OCI-LY7 (cell line): ENCODE measurements at regions not wholly inside any gene's neighbourhood (a gene's known extent, or its start where the extent isn't known, plus 50 kb on each side); places are given as distances from the start of the nearest gene placed in this dataset.

Experiments
- BruUV-seq: library from RNA; stranded (reverse); fragments of 400-500 nt; replicated peaks from 2 replicates; lab custom pipeline; 2021; lab: Mats Ljungman, UMichigan
- CTCF ChIA-PET: fragments of 300-600 bp; sonication (Branson Sonifier 250); formaldehyde crosslinking; loops from one replicate; lab custom pipeline; 2022; ENCODE audit warnings: antibody characterized with exemption; ENCODE audit not compliant: unreplicated experiment; lab: Charles Lee
- POLR2A ChIA-PET: fragments of 300-600 bp; sonication (Branson Sonifier 250); formaldehyde crosslinking; loops from one replicate; lab custom pipeline; 2022; ENCODE audit warnings: antibody characterized with exemption; lab: Charles Lee
- DNase-seq: peaks from one replicate; pipeline ENCODE4 v3.0.0-alpha.2; 2015; ENCODE audit warnings: low spot score
- H2AFZ ChIP-seq: fragments of 200-600 bp; sonication (generic), shearing (Covaris generic); 2 replicates; pipeline ENCODE4 v1.6.1; 2014; ENCODE audit warnings: mild to moderate bottlenecking, antibody characterized with exemption, low read length, moderate library complexity
- H3K27ac ChIP-seq: fragments of 200-600 bp; sonication (generic); 2 replicates; pipeline ENCODE4 v1.5.1; 2014; ENCODE audit warnings: mixed run types, low read depth, mild to moderate bottlenecking, moderate library complexity, low read length, inconsistent platforms; ENCODE audit not compliant: poor library complexity, severe bottlenecking
- H3K36me3 ChIP-seq: fragments of 200-600 bp; sonication (generic); 2 replicates; pipeline ENCODE4 v1.6.1; 2014; ENCODE audit warnings: mild to moderate bottlenecking, antibody characterized with exemption, low read length, moderate library complexity, mixed read lengths; ENCODE audit not compliant: insufficient read depth
- H3K4me1 ChIP-seq: fragments of 200-600 bp; sonication (generic); 2 replicates; pipeline ENCODE4 v1.5.1; 2014; ENCODE audit warnings: mild to moderate bottlenecking, low read length; ENCODE audit not compliant: insufficient read depth, poor library complexity, severe bottlenecking
- H3K4me2 ChIP-seq: fragments of 200-600 bp; sonication (generic); 2 replicates; pipeline ENCODE4 v1.6.1; 2014; ENCODE audit warnings: mild to moderate bottlenecking, low read length
- H3K4me3 ChIP-seq: fragments of 200-600 bp; sonication (generic); 2 replicates; pipeline ENCODE4 v1.5.1; 2014; ENCODE audit warnings: mild to moderate bottlenecking, low read depth, low read length; ENCODE audit not compliant: poor library complexity, severe bottlenecking
- H3K79me2 ChIP-seq: fragments of 200-600 bp; sonication (generic); 2 replicates; pipeline ENCODE4 v1.6.1; 2016; ENCODE audit warnings: low read depth, mild to moderate bottlenecking, low read length, moderate library complexity, mixed read lengths; ENCODE audit not compliant: insufficient read depth
- H3K9me2 ChIP-seq: fragments of 200-600 bp; sonication (generic); 2 replicates; pipeline ENCODE4 v1.6.1; 2016; ENCODE audit warnings: mild to moderate bottlenecking, low read length, mixed read lengths; ENCODE audit not compliant: insufficient read depth
- H3K9me3 ChIP-seq: fragments of 200-600 bp; sonication (generic); 2 replicates; pipeline ENCODE4 v1.6.1; 2014; ENCODE audit warnings: mild to moderate bottlenecking, mixed run types, low read length, mixed read lengths
- H4K20me1 ChIP-seq: fragments of 200-600 bp; sonication (generic); 2 replicates; pipeline ENCODE4 v1.6.1; 2014; ENCODE audit warnings: mild to moderate bottlenecking, antibody characterized with exemption, low read length, moderate library complexity, mixed read lengths; ENCODE audit not compliant: insufficient read depth
- EZH2phosphoT487 ChIP-seq: fragments of 200-600 bp; sonication (generic); IDR thresholded peaks from 2 replicates; pipeline ENCODE4 v1.6.1; 2018; ENCODE audit warnings: low read depth, borderline replicate concordance, mild to moderate bottlenecking, mixed run types, antibody characterized with exemption, low read length, moderate library complexity, mixed read lengths
- intact Hi-C: fragments of 100-400 bp; cut with micrococcal nuclease; formaldehyde crosslinking; loops from one replicate; pipeline ENCODE4 v1.10.0; 2022; ENCODE audit not compliant: unreplicated experiment
- TF ChIP-seq, protein P1 (sequence below): fragments of 200-600 bp; sonication (generic); conservative IDR thresholded peaks from 2 replicates; pipeline ENCODE4 v1.5.1; 2014; ENCODE audit warnings: mild to moderate bottlenecking, antibody characterized with exemption, low read length, moderate library complexity, mixed read lengths

DNA sequence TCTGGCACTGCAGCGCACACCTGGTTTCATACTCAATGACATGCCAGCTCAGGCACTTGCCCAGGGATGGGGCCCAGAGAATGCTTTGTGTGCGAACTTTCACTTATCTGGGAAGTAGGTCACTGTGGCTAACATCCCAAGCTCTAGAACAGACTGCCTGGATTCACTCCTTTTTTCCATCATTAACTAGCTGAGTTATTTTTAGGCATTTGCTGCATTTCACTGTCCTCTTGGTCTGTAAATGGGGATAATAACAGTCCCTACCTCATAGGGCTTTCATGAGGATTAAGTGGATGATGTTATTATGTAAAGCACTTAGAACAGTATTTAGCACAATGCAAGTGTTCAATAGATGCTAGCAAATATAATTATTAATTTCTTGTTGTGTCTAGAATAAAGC, 98.7 kb upstream of the DOCK1 start:
- DNase-seq: no peak
- intact Hi-C loops: no loop called here
- H2AFZ ChIP-seq: no peak overlapping the region
- POLR2A ChIA-PET: interaction anchor here (0.8 kb wide), 1 partner anchor 33 kb away, joined by 3 read pairs; no protein-coding TSS in a partner anchor
- TF ChIP-seq, protein P1, sequence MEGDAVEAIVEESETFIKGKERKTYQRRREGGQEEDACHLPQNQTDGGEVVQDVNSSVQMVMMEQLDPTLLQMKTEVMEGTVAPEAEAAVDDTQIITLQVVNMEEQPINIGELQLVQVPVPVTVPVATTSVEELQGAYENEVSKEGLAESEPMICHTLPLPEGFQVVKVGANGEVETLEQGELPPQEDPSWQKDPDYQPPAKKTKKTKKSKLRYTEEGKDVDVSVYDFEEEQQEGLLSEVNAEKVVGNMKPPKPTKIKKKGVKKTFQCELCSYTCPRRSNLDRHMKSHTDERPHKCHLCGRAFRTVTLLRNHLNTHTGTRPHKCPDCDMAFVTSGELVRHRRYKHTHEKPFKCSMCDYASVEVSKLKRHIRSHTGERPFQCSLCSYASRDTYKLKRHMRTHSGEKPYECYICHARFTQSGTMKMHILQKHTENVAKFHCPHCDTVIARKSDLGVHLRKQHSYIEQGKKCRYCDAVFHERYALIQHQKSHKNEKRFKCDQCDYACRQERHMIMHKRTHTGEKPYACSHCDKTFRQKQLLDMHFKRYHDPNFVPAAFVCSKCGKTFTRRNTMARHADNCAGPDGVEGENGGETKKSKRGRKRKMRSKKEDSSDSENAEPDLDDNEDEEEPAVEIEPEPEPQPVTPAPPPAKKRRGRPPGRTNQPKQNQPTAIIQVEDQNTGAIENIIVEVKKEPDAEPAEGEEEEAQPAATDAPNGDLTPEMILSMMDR: no peak
- no peak for TF ChIP-seq EZH2phosphoT487
- no peaks in the 10 kb centered on the region for H3K9me2 ChIP-seq
- H3K4me2 ChIP-seq: no peak overlapping the region
- H3K79me2 ChIP-seq: no peaks in the 10 kb centered on the region
- H3K4me1 ChIP-seq: no peaks in the 10 kb centered on the region
- no peaks in the 10 kb centered on the region for H3K9me3 ChIP-seq
- H3K27ac ChIP-seq: no peak overlapping the region
- H3K4me3 ChIP-seq: no peak overlapping the region
- no TSS peak for BruUV-seq
- CTCF ChIA-PET: no interaction called here
- no peaks in the 10 kb centered on the region for H4K20me1 ChIP-seq
- H3K36me3 ChIP-seq: no peaks in the 10 kb centered on the region

DNA sequence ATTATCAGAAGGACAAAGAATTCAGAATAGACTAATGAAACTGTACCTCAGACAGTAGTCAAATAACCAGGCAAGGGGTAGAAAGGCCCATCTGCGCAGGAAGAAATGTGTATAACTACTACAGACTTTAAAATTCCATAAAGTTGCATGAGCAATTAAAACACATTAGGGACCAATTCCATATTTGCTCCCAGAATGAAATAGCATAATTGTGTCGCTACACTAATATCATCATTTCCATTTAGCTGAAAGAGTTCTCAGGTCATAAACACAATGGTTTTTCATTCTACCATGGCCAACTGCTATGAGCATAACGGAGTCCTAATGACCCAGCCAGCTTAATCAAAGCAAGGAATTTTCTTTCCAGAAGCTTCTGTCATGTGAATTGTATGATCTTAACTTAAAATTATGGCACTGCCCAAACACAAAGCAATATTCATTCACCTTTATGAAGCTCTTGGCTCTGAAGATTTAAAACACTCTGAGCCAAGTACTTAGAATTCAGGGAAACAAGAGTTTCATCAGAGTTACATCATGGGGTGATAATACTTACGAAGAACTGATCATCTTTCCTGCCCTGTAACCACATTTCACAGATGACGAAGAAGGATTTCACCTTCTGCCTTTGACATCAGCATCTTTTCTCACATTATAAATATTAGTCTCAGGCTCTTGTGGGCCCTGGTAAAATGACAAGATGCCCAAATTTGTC, 98.1 kb upstream of the DOCK1 start:
- Histone ChIP-seq H3K9me3 (no peaks in the 10 kb centered on the region), H3K79me2 (no peaks in the 10 kb centered on the region), H3K4me2 (no peak overlapping the region), H3K9me2 (no peaks in the 10 kb centered on the region), H3K36me3 (no peaks in the 10 kb centered on the region), H3K4me1 (no peaks in the 10 kb centered on the region), H2AFZ (no peak overlapping the region), H4K20me1 (no peaks in the 10 kb centered on the region), H3K27ac (no peak overlapping the region), H3K4me3 (no peak overlapping the region)
- CTCF ChIA-PET: no interaction called here
- no TSS peak for BruUV-seq
- intact Hi-C loops: no loop called here
- TF ChIP-seq, protein P1: no peak
- TF ChIP-seq EZH2phosphoT487: no peak
- POLR2A ChIA-PET: no interaction called here
- no peak for DNase-seq

DNA sequence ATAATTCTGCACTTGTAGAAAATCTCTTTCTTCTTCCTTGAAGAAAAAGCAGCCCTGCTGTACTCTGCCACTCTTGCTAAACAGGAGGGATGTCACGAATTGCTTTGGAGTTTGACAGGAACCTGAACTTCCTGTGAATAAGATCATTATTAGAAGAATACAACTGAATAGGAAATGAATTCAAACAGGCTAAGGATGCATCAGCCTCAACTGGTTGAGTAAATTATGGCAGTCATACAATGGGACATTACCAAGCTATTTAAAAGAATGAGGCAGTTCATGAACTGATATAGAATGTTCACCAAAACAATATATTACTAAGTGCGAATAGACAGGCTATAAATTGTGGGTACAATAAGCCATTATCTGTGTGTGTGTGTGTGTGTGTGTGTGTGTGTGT, 97.1 kb upstream of the DOCK1 start:
- intact Hi-C loops: no loop called here
- ChIA-PET CTCF (no interaction called here), POLR2A (no interaction called here)
- no peak overlapping the region for H2AFZ ChIP-seq
- H3K4me3 ChIP-seq: no peak overlapping the region
- DNase-seq: no peak
- no peaks in the 10 kb centered on the region for H3K36me3 ChIP-seq
- no peak overlapping the region for H3K27ac ChIP-seq
- no peaks in the 10 kb centered on the region for H3K79me2 ChIP-seq
- no peak for TF ChIP-seq EZH2phosphoT487
- TF ChIP-seq, protein P1: no peak
- no peak overlapping the region for H3K4me2 ChIP-seq
- no TSS peak for BruUV-seq
- H3K9me2 ChIP-seq: no peaks in the 10 kb centered on the region
- no peaks in the 10 kb centered on the region for H4K20me1 ChIP-seq
- no peaks in the 10 kb centered on the region for H3K4me1 ChIP-seq
- H3K9me3 ChIP-seq: no peaks in the 10 kb centered on the region
